GM12875 (cell line): ENCODE measurements at regions not wholly inside any gene's neighbourhood (a gene's known extent, or its start where the extent isn't known, plus 50 kb on each side); places are given as distances from the start of the nearest gene placed in this dataset.

Experiments
- H3K4me3 ChIP-seq: one replicate; pipeline ENCODE4 v1.5.1; 2011; ENCODE audit warnings: low read depth, low read length, control low read depth
- CTCF ChIP-seq: IDR thresholded peaks from 2 replicates; pipeline ENCODE4 v1.5.1; 2011; ENCODE audit warnings: low read depth, mild to moderate bottlenecking, control low read depth, inconsistent platforms, low read length, moderate library complexity, borderline replicate concordance; ENCODE audit not compliant: insufficient read depth

- no peak for TF ChIP-seq CTCF
- H3K4me3 ChIP-seq, result no peak overlapping the region
These were observed 252.8 kb upstream of the PMFBP1 start for GRCh38 chr16:72424757-72425156.

GRCh38 chr16:72422308-72422897 lies 250.4 kb upstream of the PMFBP1 start:
- no peak for TF ChIP-seq CTCF
- no peak overlapping the region for H3K4me3 ChIP-seq

- TF ChIP-seq CTCF, result no peak
These were observed 247.7 kb upstream of the PMFBP1 start for GRCh38 chr16:72419638-72420037.

GRCh38 chr16:72415379-72415778 lies 243.4 kb upstream of the PMFBP1 start:
- TF ChIP-seq CTCF, result no peak
- H3K4me3 ChIP-seq, result no peak overlapping the region

More at GRCh38 chr16:72419638-72420037, 247.7 kb upstream of the PMFBP1 start:
- no peak overlapping the region for H3K4me3 ChIP-seq

- TF ChIP-seq CTCF, result no peak
- no peak overlapping the region for H3K4me3 ChIP-seq
These were observed 238.5 kb upstream of the PMFBP1 start for GRCh38 chr16:72410492-72410891.

- no peak for TF ChIP-seq CTCF
- H3K4me3 ChIP-seq, result no peak overlapping the region
These were observed 237.5 kb upstream of the PMFBP1 start for GRCh38 chr16:72409423-72409822.

- no peak overlapping the region for H3K4me3 ChIP-seq
These were observed 234.4 kb upstream of the PMFBP1 start for GRCh38 chr16:72406390-72406789.

More at GRCh38 chr16:72406390-72406789, 234.4 kb upstream of the PMFBP1 start:
- TF ChIP-seq CTCF, result no peak
